NCI-H446 (cell line): ENCODE measurements at regions not wholly inside any gene's neighbourhood (a gene's known extent, or its start where the extent isn't known, plus 50 kb on each side); places are given as distances from the start of the nearest gene placed in this dataset.
A peak's percentile ranks its signal among the peaks of the same experiment; 100 is the strongest.

Source experiments
- DNase-seq, 2 experiments: peaks; one replicate each; lab custom pipeline; 2025; lab: John Stamatoyannopoulos, UW

DNA sequence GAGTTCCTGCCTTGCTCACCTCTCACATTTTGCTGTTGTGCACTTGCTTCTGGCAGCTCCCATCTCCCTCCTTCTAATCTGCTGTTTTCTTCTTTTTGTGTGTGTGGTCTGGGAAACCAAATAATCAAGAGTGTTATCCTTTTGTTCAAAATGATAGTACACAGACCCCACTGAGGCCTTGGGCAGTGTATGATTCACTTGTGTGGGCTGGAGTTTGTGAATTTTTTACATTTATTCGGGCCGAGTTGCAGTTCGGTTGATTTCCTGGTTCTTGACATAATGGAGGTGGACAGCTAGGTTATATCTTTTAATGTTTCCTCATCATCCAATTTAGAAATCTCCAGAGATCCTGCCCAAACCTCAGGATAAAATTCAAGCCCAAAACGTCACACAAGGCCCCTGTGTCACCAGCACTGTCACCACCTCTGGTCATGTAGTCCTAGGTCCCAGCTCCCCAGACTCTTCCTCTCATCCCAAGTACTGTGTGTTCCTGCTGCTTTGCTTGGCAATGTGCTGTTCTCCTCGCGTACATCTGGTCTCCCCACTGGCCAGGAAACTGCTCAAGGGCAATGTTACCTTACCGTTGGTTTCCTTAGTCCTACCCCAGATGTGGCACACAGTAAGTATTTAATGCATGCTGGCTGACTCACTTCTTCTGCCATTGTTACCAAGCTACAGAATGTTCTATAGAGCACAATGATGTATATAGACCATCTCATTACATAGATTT lies 55.7 kb upstream of the PHACTR2 start:
- no peak for DNase-seq

DNA sequence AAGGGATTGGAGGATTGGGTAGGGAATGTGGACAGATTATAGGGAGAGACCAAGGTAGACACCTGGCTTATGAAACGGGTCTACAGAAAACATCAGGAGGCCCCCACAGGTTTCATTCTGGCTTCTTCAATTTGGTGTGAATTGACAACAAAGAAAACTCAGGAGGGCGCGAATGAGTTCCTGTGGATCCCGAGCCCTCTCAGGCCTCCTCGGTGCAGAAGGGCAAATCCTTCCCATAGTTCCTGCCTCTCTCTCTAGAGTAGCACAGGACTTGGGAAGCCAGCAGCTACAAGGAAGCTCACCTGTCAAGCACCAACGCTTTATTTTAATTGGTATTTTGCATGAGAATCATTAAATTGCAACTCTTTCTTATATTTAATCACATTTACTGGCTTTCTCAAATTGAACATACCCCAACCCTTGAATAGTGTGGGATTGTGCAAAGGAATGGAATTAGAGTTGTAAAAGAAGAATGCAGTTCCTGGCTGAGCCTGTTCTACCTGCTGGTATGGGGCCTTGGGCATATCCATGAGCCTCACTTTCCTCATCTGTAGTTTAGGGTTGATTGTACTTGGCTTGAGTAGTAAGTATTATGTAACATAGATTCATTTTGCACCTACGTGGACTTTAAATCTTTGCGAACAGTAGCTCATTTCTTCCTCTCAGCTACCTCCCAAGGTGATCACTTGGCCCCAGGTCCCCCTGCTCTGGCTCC lies 56.4 kb upstream of the PHACTR2 start:
- DNase-seq = no peak

DNA sequence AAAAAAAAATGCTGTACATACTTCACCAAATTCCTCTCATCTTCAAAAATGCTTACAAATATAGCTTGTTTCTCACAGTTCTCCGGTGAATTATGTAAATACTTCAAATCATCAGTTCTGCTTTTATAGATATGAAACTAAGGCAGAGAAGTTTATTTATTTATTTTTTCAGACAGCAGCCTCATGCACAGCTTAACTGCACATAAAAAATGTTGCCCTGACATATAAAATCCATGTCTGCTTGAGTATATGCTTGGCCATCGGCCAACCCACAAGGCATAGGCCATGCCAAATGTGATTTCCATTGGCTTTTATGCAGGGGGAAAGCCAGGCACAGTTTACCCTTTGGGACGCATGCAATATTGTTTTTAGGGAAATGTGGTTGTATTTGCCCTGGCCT lies 57.3 kb upstream of the PHACTR2 start:
- DNase-seq = peak in 1 of 2 experiments; percentile 27

DNA sequence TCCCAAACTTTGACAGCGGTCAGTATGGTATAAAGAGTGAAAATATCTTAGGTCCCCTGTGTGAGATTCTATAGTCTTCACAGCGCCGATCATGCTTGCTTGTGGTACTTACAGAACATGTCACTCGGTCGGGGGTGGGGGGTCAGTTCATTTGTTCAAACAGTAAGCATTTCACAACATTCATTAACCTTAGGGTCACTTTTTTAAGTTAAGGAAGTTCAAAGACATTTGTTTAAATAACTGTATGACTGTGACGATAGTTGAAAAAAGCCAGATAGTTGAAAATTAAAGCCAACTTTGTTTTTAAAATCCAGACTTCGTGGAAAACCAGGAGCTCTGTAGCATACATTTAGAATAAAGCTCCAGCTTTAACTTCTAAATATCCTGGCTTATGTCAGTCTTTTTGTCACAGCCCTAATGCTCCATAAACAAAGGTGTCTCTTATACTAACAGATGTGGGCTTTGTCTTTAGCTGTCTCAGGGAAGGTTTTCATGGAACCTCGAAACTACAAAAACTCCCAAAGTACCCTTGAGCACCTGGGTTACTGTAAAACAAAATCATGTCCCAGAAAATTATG lies 57.9 kb upstream of the PHACTR2 start:
- no peak for DNase-seq

DNA sequence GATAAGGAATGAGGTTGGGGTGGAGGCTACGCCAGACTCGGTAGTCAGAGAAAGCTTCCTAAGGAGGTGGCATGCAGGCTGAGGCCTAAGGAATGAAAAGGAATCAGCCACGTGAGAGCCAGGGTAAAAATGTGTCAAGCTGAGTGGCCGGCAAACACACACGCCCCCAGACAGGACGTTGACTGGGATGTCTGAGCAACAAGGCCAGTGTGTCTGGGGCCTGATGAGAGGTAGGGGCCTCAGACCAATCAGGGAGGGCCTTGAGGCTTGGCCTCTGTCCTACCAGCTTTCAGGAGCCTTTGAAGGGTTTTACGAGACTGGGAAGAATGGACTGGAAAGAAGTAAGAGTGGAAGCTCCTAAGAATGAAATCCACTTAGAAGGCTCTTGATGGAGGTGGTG lies 61.0 kb upstream of the PHACTR2 start:
- DNase-seq = no peak

DNA sequence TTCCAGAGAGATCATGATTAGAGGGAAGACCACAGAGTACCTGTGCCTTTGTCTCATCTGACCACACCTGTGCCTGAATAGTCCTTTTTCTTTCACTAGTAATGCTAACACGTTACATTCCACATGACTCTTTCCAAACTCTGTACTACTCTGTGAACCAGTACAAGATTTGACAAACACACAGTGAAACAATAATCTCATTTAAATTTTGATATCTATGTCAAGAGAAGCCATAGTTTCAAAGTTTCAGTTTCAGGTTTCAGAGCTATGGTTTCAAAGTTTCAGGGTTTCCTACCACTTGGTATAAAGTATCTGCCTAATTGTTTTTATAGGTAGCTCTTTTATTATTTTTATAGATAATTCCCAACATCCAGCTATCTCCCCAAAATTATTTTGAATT lies 62.0 kb upstream of the PHACTR2 start:
- DNase-seq = no peak

DNA sequence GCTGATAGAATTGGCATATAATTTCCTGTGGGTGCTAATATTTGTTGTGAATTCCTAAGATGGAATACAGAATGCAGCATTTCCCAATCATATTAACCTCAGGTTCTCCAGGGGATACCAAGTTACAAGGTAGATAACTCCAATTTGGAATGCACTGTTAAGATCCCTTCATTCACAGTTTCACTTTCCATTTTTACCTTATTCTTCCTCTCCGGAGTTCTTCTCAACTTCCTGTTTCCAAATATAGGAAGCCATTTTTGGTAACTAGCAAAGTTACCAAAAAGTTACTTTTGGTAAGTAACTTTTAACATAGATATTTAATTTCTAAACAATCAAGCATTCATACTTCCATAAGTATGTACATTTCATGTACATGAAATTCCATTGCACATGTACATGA lies 63.5 kb upstream of the PHACTR2 start:
- no peak for DNase-seq

DNA sequence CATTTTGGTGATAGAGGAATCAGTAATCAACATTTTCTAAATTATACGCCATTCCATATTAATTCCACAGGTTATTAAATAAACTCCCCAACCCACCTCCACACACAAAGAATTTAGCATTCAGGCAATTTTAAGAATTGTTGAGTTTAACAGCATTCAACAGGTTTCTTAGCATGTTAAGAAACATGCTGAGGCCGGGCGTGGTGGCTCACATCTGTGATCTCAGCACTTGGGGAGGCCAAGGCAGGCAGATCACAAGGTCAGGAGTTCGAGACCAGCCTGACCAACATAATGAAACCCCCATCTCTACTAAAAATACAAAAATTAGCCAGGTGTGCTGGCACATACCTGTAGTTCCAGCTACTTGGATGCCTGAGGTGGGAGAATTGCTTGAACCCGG lies 64.0 kb upstream of the PHACTR2 start:
- DNase-seq = no peak

DNA sequence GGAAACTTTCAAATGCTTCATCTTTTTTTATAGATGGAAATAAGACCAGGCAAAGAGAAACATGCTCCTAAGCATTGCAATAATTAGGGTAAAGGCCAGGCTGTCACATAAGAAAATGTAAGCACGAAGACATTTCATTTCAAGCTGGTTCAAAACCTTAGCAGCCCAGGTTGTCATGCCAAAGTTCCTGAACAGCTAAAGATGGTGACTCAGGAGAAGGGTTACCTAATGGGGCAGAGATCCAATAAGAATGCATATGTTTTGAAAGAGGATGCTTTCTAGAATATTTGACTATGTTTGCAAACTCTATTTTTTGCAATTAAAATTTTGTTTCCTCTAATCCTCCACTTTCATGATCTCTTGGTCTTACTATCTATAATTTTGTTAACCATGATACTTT lies 65.6 kb upstream of the PHACTR2 start:
- DNase-seq = no peak

DNA sequence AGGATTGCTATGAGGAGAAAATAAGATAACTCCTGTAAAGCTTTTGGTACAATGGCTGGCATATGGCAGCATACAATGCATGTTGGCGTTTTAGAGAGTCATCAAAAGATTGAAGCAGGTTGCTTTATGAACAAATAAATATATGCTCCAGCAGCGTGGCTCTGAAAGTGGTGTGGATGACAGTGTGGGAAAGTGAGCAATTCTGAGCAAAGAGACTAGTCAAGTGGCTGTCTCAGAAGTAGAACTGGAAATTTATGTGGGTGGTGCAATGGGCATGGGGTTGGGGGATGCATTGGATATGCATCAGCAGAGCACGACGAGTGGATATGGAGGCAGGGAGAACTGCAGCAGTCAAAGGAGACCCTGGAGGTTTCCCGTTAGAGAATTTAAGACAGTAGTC lies 66.2 kb upstream of the PHACTR2 start:
- DNase-seq = no peak

DNA sequence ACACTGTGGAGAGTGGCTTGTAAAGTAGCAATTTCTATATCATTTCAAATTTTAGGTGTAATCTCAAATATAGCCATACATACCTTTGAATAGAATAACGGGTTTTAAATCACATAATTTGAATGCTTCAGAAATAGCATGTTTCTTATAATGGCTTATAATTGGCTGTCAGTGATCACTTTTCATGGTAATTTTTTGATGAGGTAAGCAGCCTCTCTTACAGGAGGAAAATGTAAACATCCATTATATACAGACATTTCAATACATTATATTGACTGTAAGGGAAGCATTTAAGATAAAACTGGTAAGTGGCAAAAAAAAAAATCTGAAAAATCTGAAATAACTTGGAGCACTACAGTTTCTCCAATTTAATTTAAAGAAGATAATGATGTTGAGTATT lies 67.8 kb upstream of the PHACTR2 start:
- DNase-seq = no peak

DNA sequence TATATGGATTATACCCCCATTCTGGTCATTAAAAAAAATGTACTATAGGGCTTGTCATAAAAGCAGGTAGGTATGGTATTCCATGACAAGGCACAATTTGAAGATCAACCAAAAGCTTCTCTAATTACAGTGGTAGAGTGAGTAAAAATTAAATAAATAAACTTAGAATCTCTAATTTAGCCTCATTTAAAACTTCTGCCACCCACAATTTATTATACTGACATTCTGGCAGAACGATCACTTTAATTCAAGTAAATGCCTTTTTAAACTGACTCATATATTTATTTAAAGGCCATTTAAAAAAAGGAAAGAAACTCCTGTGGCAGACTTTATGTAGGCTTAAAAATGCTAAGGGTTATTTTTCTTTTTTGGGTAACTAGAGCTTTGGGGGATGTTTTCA lies 68.3 kb upstream of the PHACTR2 start:
- no peak for DNase-seq

DNA sequence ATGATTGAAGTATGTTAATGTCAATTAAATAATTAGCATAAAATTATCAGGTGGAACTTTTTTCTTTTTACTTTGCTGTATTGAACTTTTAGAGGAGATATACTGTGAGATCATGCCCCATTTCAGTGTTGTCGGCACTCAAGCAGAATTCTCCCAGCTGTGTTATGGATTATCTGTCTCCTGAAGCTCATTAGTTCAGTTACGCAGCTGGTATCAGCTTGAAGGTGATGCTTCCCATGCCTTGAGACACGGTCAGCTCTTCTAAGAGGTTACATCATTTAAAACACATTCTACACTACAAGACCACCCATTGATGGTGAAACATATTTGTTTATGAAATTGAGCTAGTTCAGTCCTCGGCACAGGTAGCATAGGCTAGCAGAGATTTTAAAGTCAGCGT lies 68.9 kb upstream of the PHACTR2 start:
- DNase-seq = no peak

DNA sequence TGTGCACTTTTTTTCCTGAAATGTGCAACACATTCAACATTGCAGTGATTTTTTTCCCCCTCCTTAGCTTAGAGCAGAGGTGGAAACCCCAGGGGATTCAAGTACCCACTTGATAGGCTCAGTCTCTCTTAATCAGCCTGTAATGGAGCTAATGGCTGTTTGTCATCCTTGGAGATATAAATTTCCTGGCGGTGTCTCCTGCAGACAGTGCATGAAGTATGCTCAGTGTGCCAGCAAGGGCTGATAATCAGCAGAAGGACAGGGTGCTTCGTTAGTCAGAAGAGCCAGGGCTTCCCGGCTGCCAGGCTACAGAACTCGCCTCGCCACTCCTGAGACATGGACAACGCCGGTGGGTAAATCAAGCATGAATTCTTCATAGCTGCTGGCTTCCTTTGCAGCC lies 69.8 kb upstream of the PHACTR2 start:
- peak in 1 of 2 experiments; percentile 36 for DNase-seq

DNA sequence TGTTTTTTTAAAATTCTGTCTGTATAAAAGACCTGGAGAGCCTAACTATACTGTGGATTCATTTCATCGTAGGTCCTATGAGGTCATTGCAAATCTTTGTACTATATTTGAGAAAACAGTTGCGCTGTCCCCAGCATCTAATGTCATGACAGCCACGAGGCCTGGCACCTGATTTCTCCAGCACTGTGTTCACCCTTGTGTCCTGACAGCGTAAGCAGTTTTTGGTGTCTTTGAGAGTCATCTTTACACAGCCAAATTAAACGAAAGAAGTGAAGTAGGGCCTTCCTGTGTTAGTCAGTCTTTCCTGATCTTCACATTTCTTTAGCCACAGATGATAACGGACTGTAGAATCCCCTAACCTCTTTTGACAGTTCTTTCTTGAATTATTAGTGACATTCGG lies 70.6 kb upstream of the PHACTR2 start:
- no peak for DNase-seq

DNA sequence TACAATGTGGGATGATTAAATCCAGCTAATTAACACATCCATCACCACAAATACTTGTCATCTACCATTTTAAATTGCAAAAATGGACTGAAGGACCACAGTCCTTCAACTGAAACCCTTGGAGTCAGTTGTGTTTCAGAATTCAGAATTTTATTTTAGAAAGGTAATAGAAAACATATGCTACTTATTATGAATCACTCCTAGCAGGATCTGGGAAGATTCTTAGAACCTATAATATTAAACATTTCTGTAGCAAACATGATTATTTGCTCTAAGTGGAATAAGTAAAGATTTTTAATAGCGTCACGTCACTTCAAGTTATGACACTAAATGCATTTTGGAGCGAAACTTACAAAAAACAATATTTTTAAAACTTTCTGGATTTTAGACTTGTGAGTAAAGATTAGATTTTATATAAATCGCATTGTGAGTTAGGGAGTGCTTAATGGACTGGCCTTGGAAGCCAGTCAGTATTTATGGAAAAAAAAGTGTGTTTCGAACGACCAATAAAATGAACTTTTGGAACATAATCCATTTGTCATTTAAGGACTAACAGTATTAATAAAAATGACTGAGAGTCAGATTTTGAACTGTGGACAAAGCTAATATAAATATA lies 71.8 kb upstream of the PHACTR2 start:
- DNase-seq = no peak

DNA sequence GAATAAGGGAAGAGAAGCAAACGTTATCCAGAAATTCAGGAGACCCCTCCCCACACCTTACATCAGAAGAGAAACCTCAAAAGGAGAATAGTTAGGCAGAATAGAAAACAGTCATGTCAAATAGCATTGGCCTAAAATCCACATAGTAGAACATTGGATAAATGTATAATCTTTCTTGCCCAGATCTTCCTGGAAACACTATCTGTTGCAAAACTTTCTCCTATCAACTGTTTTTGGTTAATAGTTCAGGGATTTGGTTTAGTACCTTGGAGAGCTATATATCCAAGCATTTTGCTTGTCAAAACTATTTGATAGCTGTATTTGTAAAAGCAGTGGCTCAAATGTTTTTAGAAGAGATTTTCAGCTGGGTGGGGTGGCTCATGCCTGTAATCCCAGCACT lies 74.3 kb upstream of the PHACTR2 start:
- no peak for DNase-seq

DNA sequence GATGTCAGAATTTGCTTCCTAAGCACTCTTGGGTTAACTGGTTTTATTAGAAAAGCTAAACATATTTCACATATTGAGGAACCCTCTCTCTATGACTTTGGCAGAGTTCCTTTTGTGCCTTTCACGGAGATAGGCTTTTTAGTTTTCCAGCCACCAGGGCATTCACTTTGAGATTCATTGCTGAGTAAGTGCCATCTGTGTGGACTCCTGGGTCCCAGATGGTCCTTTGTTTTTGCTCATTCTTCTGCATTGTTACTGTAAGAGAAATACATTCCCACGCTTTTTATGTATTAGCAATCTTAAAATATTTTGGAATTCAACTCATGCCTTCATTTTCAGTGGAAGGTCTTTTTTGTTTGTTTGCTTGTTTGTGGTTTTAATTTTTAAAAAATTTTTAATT lies 76.3 kb upstream of the PHACTR2 start:
- DNase-seq = peak; percentile 4 to 65

DNA sequence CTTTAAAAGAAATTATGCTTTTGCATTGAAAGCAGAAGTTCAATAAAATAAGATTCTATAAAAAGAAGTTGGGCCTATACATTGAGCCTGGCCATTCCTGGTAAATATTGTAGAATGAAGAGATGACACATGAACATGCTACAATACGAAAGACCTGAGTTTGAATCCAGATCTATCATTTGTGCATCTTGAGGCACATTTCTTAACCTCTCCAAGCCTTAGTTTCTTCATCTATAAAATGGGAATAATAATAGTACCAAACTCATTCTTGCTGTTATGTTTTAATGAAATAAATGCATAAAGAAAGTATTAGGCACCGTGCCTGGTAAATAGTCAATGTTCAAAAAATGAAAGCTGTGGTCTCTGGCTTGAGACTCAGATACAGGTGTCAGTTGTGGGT lies 76.9 kb upstream of the PHACTR2 start:
- DNase-seq = no peak

DNA sequence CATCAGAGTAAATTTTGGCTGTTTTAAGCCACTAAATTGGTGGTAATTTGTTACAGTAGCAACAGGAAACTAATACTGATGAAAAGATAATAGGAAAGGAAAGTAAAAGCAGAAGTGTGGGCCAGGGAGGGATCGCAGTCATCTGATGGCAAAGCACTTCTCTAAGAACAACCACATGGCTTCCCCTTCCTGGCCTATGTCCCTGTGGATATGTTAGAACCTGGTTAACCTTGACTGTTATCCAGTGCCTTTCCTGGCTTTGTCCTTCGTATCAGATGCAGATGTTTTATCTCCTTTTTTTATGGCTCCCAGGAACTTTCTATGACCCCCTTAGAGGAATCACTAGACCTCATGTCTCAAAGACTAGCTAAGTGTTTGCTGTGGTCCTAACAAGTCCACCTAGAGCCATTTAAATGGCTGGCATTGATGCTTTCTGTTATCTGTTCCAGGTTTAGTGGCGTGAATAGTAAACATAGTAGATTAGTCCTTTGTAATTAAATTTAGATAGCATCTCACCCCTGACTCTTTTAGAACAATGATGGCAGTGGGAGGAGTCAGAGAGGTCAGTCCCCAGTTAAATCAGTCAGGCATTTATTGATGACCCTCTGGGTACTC lies 79.2 kb upstream of the PHACTR2 start:
- no peak for DNase-seq

DNA sequence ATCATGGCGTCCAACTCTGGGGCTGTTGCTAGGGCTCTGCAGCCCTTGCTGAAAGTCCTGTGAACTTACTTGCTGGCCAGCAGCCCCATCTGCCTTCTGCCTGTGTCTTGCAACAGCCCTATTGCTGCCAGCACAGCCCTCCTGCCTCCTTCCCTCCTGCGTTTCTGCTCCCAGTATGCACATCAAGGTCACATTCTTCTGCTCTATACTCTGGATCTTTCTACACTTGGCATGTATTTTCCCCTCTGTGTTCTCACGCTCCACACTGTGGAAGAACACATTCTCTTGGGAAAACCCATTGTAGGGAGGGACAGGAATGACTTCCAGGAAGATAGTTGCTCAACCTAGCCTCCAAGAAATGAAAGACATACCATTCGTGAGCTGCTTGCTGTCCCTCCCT lies 80.9 kb upstream of the PHACTR2 start:
- DNase-seq = no peak

DNA sequence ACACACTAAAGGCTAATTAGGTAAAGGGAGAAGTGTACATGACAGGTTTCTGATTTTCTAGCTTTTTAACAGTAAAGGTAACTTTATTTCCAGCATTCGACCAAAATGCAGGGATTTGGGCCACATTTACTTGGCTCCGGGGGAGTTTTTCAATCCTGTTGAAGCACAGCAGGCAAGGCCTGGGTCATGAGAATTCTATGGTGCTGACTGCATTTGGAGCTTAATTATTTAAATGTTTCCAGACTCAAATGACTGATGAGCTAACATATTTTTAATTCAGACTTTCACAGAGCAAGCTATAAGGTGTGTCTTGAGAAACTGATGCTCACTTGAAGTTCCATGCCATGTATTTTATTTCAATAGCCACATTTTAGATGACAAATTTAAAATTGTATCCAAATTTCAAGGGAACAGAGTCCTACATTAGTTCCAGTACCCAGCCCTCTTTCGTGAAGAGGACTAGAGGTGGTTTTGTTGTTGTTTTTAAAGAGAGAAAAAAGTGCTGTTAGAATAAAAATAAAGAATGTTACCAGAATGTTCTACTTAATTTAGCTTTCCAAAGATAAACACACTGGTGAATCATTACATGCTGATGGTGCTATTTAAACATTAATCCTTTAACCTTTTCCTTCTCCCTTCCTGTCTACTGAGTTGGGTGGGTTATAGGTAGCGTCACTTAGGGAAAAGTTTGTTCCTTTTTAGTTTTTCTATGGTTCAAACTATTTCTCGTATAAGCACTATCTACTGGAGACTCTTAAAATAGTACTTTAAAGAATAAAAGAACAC lies 82.3 kb upstream of the PHACTR2 start:
- no peak for DNase-seq
